ENCODE measurements at regions not wholly inside any gene's neighbourhood (a gene's known extent, or its start where the extent isn't known, plus 50 kb on each side); places are given as distances from the start of the nearest gene placed in this dataset.

- TF ChIP-seq ZNF592 (IDR thresholded peaks at IDR 0.05) = no peak
- no peak for TF ChIP-seq NRF1 (conservative IDR thresholded peaks at IDR 0.05; ENCODE audit: low read depth, low read length)
- TF ChIP-seq CREB1 (IDR thresholded peaks at IDR 0.05; ENCODE audit: low read depth) = no peak
- no peak for TF ChIP-seq POLR2AphosphoS5 (IDR thresholded peaks at IDR 0.05; ENCODE audit: low read length)
- no peak for TF ChIP-seq TBL1XR1 (IDR thresholded peaks at IDR 0.05; ENCODE audit: low read depth, low read length)
- no peak for TF ChIP-seq MYB (IDR thresholded peaks at IDR 0.05; ENCODE audit: borderline replicate concordance, low read depth, low read length)
- TF ChIP-seq E4F1 (IDR thresholded peaks at IDR 0.05; ENCODE audit: borderline replicate concordance, partially characterized antibody) = no peak
- no peak for TF ChIP-seq SMARCA5 (IDR thresholded peaks at IDR 0.05)
- TF ChIP-seq ZBTB11 (CRISPR knock-in tag; IDR thresholded peaks at IDR 0.05) = no peak
- no peak for TF ChIP-seq IKZF2 (IDR thresholded peaks at IDR 0.05)
- TF ChIP-seq HDGF (IDR thresholded peaks at IDR 0.05) = no peak
- TF ChIP-seq YY1 (IDR thresholded peaks at IDR 0.05; ENCODE audit: low read depth, low read length) = no peak
- TF ChIP-seq EP300 (IDR thresholded peaks at IDR 0.05; ENCODE audit: borderline replicate concordance in 1 of 2, control insufficient read depth in 1 of 2, low read depth in 2 of 2, low read length in 2 of 2) = no peak
- TF ChIP-seq NR2C2 (IDR thresholded peaks at IDR 0.05; ENCODE audit: borderline replicate concordance, control insufficient read depth, insufficient read length, low read depth) = no peak
- no peak for TF ChIP-seq RAD21 (IDR thresholded peaks at IDR 0.05; ENCODE audit: insufficient read depth, low read depth, low read length)
- no peak for TF ChIP-seq REST (IDR thresholded peaks at IDR 0.05; ENCODE audit: low read depth, low read length)
Measured at GRCh38 chr2:120597595-120598193, 138.0 kb upstream of the GLI2 start (continued).

Measured in GM12878 (cell line).